HG02763 (cell line): ENCODE measurements at regions not wholly inside any gene's neighbourhood (a gene's known extent, or its start where the extent isn't known, plus 50 kb on each side); places are given as distances from the start of the nearest gene placed in this dataset.
"Not testable (repeated sequence)": the region's sequence is repeated elsewhere in the genome, so short reads cannot be mapped to it uniquely, and the experiment has no call there.

Experiments
- ATAC-seq: cut with Tn5 transposase; IDR thresholded peaks from one replicate; pipeline ENCODE4 v1.9.1; 2021; ENCODE audit warnings: mild to moderate bottlenecking, moderate library complexity; ENCODE audit not compliant: unreplicated experiment

- no peak for ATAC-seq
Measured at GRCh38 chr7:132030883-132031282, 474.5 kb upstream of the PODXL start.

- ATAC-seq = no peak
Measured at GRCh38 chr7:132030086-132030568, 473.7 kb upstream of the PODXL start.

- no peak for ATAC-seq
Measured at GRCh38 chr7:132029369-132030085, 473.1 kb upstream of the PODXL start.

- no peak for ATAC-seq
Measured at GRCh38 chr7:132028144-132028920, 471.9 kb upstream of the PODXL start.

GRCh38 chr7:132024290-132024689 is 467.9 kb upstream of the PODXL start:
- ATAC-seq = no peak

GRCh38 chr7:132023466-132023865 is 467.0 kb upstream of the PODXL start:
- ATAC-seq = no peak

GRCh38 chr7:132022188-132022587 is 465.8 kb upstream of the PODXL start:
- no peak for ATAC-seq

GRCh38 chr7:132019703-132020102 is 463.3 kb upstream of the PODXL start:
- ATAC-seq = no peak

GRCh38 chr7:132009778-132010177 is 453.4 kb upstream of the PODXL start:
- no peak for ATAC-seq

- no peak for ATAC-seq
Measured at GRCh38 chr7:132004529-132004928, 448.1 kb upstream of the PODXL start.

- ATAC-seq = no peak
Measured at GRCh38 chr7:132002343-132002968, 446.0 kb upstream of the PODXL start.

GRCh38 chr7:132001146-132001545 is 444.7 kb upstream of the PODXL start:
- no peak for ATAC-seq

GRCh38 chr7:131999193-131999592 is 442.8 kb upstream of the PODXL start:
- no peak for ATAC-seq

GRCh38 chr7:131995324-131995723 is 438.9 kb upstream of the PODXL start:
- ATAC-seq = no peak

GRCh38 chr7:131981069-131981468 is 424.6 kb upstream of the PODXL start:
- ATAC-seq = not testable (repeated sequence)

- not testable (repeated sequence) for ATAC-seq
Measured at GRCh38 chr7:131978118-131978517, 421.7 kb upstream of the PODXL start.

GRCh38 chr7:131976411-131976810 is 420.0 kb upstream of the PODXL start:
- no peak for ATAC-seq

GRCh38 chr7:131974671-131975070 is 418.2 kb upstream of the PODXL start:
- no peak for ATAC-seq

GRCh38 chr7:131972251-131972650 is 415.8 kb upstream of the PODXL start:
- no peak for ATAC-seq

GRCh38 chr7:131970602-131971001 is 414.2 kb upstream of the PODXL start:
- no peak for ATAC-seq

GRCh38 chr7:131969560-131969959 is 413.1 kb upstream of the PODXL start:
- ATAC-seq = no peak
